ENCODE measurements at regions not wholly inside any gene's neighbourhood (a gene's known extent, or its start where the extent isn't known, plus 50 kb on each side); places are given as distances from the start of the nearest gene placed in this dataset.

DNA sequence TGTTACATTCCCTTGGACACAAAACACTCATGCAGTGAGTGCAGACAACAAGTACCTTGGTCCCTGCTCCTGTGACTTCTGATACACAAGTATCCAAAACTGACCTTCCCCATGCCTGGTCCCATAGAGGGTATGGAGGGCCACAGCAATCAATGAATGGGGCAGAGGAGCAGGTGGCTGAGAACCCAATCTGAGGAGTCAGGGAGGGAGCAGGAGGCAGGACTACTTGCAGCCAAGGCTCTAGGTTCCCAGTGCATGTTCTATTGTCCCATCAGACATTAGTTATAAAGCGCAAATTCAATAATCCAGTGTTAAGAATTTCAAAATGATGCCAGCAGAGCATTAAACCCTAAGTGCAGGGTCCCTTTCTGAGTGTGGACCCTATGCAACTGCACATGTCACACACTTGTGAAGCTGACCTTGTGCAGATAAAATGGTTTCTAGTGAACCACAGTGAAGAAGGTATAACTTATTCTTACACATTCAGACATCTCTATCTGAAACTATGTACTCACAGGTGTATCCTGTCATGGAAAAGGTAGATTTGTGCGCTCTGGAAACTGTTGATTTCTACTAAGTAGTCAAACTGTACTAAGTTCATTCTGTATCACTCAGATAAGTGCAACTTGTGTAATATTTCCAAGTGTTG is 107.3 kb upstream of the ABI3BP start:
- Histone ChIP-seq H3K4me1 (ENCODE audit: control insufficient read depth in 2 of 2, insufficient read depth in 2 of 2, low read length in 1 of 2) (no peaks in the 10 kb centered on the region), H3K27me3 (ENCODE audit: control insufficient read depth in 1 of 2, insufficient read depth in 2 of 2, low read length in 2 of 2) (no peaks in the 10 kb centered on the region), H3K27ac (ENCODE audit: low read depth in 2 of 2, low read length in 1 of 2) (no peak overlapping the region), H3K36me3 (ENCODE audit: control insufficient read depth in 2 of 2, insufficient read depth in 2 of 2, low read length in 1 of 2) (no peaks in the 10 kb centered on the region), H3K4me3 (ENCODE audit: low read depth in 1 of 2, low read length in 2 of 2) (no peak overlapping the region), H3K9me3 (ENCODE audit: control insufficient read depth in 2 of 2, insufficient read depth in 1 of 2, low read depth in 1 of 2, low read length in 1 of 2) (no peaks in the 10 kb centered on the region)
- 53 to 94% methylated on average over 2 of the region's 2 CpGs for WGBS, 2 donors

DNA sequence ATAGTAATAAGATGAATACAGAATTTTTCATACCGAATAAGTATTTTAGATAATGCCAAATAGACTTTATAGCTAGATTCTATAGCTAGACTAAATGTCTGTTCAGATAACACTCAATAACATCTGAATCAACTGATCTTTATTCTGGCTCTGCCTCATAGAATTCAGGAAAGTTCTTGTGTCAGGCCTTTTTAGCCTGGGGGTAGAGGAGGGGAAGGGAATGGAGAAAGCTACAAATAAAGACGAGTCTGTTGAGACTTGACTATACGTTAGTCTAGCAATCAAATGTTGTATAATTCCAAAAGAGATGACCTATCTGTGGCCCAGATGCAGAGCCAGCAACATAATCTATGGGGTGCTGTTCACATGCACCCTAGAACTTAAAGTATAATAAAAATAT is 106.6 kb upstream of the ABI3BP start:
- H3K4me3 ChIP-seq (ENCODE audit: low read depth in 1 of 2, low read length in 2 of 2), result no peak overlapping the region
- WGBS, 2 donors, result 64 to 69% methylated on average over 3 of the region's 3 CpGs

DNA sequence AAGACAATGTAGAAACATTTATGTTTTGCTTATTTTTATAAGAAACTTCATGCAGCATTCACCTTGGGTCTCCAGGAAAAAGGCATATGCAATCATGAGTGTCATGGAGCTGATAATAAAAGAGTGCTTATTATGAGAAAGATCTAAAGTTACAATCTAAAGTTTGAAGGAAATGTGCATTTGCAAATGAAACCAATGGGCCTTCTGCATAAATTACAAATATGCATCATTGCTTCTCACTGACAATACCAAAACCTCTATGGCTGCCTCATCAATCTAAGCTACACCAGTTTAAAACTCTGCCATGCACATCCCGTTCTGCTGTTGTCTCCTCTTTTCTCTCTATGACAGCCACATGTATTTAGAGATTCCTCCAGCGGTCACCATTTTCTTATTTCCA is 103.2 kb upstream of the ABI3BP start:
- WGBS, 2 donors, result 87 to 89% methylated on average over 2 of the region's 2 CpGs
- H3K4me1 ChIP-seq (ENCODE audit: control insufficient read depth in 2 of 2, insufficient read depth in 2 of 2, low read length in 1 of 2), result no peaks in the 10 kb centered on the region

More for the DNA sequence above, 106.6 kb upstream of the ABI3BP start:
- Histone ChIP-seq H3K9me3 (ENCODE audit: control insufficient read depth in 2 of 2, insufficient read depth in 1 of 2, low read depth in 1 of 2, low read length in 1 of 2) (no peaks in the 10 kb centered on the region), H3K36me3 (ENCODE audit: control insufficient read depth in 2 of 2, insufficient read depth in 2 of 2, low read length in 1 of 2) (no peaks in the 10 kb centered on the region), H3K27me3 (ENCODE audit: control insufficient read depth in 1 of 2, insufficient read depth in 2 of 2, low read length in 2 of 2) (no peaks in the 10 kb centered on the region), H3K27ac (ENCODE audit: low read depth in 2 of 2, low read length in 1 of 2) (no peak overlapping the region), H3K4me1 (ENCODE audit: control insufficient read depth in 2 of 2, insufficient read depth in 2 of 2, low read length in 1 of 2) (no peaks in the 10 kb centered on the region)

DNA sequence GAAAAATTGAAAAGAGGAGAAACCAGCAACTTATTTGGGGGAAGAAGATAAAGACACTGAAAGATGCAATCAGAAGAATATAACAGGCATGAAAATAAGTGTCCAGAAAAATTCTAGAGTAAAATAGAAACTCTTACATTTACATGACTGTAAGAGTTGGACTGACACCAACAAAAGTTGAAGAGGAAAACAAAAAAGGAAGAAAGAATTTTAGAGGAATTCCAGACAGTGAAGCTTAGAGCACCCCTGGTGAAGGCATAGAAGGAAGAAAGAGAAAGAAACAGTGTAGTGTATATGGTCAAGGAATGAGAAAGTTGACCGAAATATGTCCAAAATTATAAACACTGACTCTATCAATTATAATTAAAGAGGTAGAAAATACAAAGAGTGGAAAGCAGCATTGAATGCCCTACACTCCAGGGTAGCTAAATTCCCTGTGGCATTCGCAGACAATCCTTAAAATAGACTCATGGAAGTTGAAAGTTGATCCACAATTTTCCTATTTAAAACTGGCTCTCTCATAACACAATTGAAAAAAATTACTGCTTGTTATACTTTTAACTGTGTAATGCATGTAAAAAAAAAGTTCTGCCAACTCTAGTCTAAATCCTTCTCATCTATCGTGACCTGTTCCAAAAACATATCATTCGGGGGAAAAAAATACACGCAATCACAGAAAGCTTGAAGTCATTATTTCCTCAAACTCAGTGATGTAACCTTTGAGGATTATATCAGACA is 102.6 kb upstream of the ABI3BP start:
- 66 to 79% methylated on average over 5 of the region's 5 CpGs for WGBS, 2 donors
- Histone ChIP-seq H3K27me3 (ENCODE audit: control insufficient read depth in 1 of 2, insufficient read depth in 2 of 2, low read length in 2 of 2) (no peaks in the 10 kb centered on the region), H3K9me3 (ENCODE audit: control insufficient read depth in 2 of 2, insufficient read depth in 1 of 2, low read depth in 1 of 2, low read length in 1 of 2) (no peaks in the 10 kb centered on the region), H3K4me1 (ENCODE audit: control insufficient read depth in 2 of 2, insufficient read depth in 2 of 2, low read length in 1 of 2) (no peaks in the 10 kb centered on the region), H3K27ac (ENCODE audit: low read depth in 2 of 2, low read length in 1 of 2) (no peak overlapping the region), H3K36me3 (ENCODE audit: control insufficient read depth in 2 of 2, insufficient read depth in 2 of 2, low read length in 1 of 2) (no peaks in the 10 kb centered on the region), H3K4me3 (ENCODE audit: low read depth in 1 of 2, low read length in 2 of 2) (no peak overlapping the region)

More for the DNA sequence above, 103.2 kb upstream of the ABI3BP start:
- Histone ChIP-seq H3K27me3 (ENCODE audit: control insufficient read depth in 1 of 2, insufficient read depth in 2 of 2, low read length in 2 of 2) (no peaks in the 10 kb centered on the region), H3K4me3 (ENCODE audit: low read depth in 1 of 2, low read length in 2 of 2) (no peak overlapping the region), H3K27ac (ENCODE audit: low read depth in 2 of 2, low read length in 1 of 2) (no peak overlapping the region), H3K9me3 (ENCODE audit: control insufficient read depth in 2 of 2, insufficient read depth in 1 of 2, low read depth in 1 of 2, low read length in 1 of 2) (no peaks in the 10 kb centered on the region), H3K36me3 (ENCODE audit: control insufficient read depth in 2 of 2, insufficient read depth in 2 of 2, low read length in 1 of 2) (no peaks in the 10 kb centered on the region)

DNA sequence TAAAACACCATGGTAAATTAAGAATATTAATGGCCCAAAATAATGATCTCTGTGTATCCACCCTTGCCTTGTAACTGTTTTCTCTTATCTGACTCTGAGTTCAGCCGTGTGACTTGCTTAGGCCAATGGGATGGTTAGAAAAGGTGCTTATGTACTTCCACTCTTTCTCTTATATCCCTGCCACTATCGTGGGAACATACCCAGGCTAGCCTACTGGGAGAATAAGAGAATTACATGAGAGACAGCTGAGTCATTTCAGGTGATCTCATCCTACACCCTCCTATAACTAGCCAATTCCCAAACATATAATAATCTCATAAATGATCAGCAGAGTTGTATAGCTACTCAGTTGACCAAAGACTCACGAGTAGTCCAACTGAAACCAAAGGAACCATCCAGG is 98.3 kb upstream of the ABI3BP start:
- 75 to 84% methylated on average over 3 of the region's 3 CpGs for WGBS, 2 donors
- no peak overlapping the region for H3K27ac ChIP-seq (ENCODE audit: low read depth in 2 of 2, low read length in 1 of 2)
- H3K4me1 ChIP-seq (ENCODE audit: control insufficient read depth in 2 of 2, insufficient read depth in 2 of 2, low read length in 1 of 2), result no peaks in the 10 kb centered on the region
- no peak overlapping the region for H3K4me3 ChIP-seq (ENCODE audit: low read depth in 1 of 2, low read length in 2 of 2)
- no peaks in the 10 kb centered on the region for H3K9me3 ChIP-seq (ENCODE audit: control insufficient read depth in 2 of 2, insufficient read depth in 1 of 2, low read depth in 1 of 2, low read length in 1 of 2)
- H3K36me3 ChIP-seq (ENCODE audit: control insufficient read depth in 2 of 2, insufficient read depth in 2 of 2, low read length in 1 of 2), result no peaks in the 10 kb centered on the region
- H3K27me3 ChIP-seq (ENCODE audit: control insufficient read depth in 1 of 2, insufficient read depth in 2 of 2, low read length in 2 of 2), result no peaks in the 10 kb centered on the region

DNA sequence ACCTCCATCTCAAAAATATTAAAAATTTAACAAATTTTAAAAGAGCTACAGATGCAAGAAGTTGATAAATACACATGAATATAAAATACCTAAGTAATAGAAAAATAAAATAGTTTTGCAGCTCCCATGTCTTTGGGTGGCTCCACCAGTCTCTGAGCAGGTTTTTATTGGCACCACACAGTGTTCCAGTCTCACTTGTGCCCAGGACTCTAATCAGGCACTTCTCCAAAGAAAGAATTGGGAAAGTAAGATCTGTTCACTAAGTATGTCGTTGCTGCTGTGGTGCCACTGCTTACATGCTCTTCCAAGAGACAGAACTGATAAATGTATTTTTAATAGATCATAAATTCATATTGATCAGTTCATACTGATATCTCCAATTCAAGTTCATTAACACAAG is 92.5 kb upstream of the ABI3BP start:
- Histone ChIP-seq H3K4me3 (ENCODE audit: low read depth in 1 of 2, low read length in 2 of 2) (no peak overlapping the region), H3K4me1 (ENCODE audit: control insufficient read depth in 2 of 2, insufficient read depth in 2 of 2, low read length in 1 of 2) (no peaks in the 10 kb centered on the region), H3K9me3 (ENCODE audit: control insufficient read depth in 2 of 2, insufficient read depth in 1 of 2, low read depth in 1 of 2, low read length in 1 of 2) (no peaks in the 10 kb centered on the region), H3K36me3 (ENCODE audit: control insufficient read depth in 2 of 2, insufficient read depth in 2 of 2, low read length in 1 of 2) (no peaks in the 10 kb centered on the region), H3K27ac (ENCODE audit: low read depth in 2 of 2, low read length in 1 of 2) (no peak overlapping the region), H3K27me3 (ENCODE audit: control insufficient read depth in 1 of 2, insufficient read depth in 2 of 2, low read length in 2 of 2) (no peaks in the 10 kb centered on the region)
- WGBS, 2 donors, result 76 to 91% methylated on average over 1 of the region's 1 CpG

DNA sequence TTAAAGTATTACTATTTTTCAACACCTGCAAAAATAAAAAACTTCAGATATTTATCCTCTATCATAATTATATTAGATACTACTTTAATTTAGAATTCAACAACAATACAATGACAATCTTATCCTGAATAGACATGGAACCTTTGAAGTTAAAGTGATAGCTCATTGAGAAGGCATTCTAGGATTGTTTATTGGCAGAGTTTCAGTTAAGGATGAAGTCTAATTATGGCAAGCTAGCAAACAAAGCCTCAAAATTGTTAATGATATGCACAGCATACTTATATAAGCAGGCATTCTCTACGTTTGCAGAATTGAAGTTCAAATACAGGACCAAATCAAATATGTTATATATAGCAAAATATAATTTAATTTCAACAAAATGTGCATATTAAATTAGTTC is 91.2 kb upstream of the ABI3BP start:
- Histone ChIP-seq H3K9me3 (ENCODE audit: control insufficient read depth in 2 of 2, insufficient read depth in 1 of 2, low read depth in 1 of 2, low read length in 1 of 2) (no peaks in the 10 kb centered on the region), H3K27ac (ENCODE audit: low read depth in 2 of 2, low read length in 1 of 2) (no peak overlapping the region), H3K4me1 (ENCODE audit: control insufficient read depth in 2 of 2, insufficient read depth in 2 of 2, low read length in 1 of 2) (no peaks in the 10 kb centered on the region), H3K4me3 (ENCODE audit: low read depth in 1 of 2, low read length in 2 of 2) (no peak overlapping the region), H3K36me3 (ENCODE audit: control insufficient read depth in 2 of 2, insufficient read depth in 2 of 2, low read length in 1 of 2) (no peaks in the 10 kb centered on the region), H3K27me3 (ENCODE audit: control insufficient read depth in 1 of 2, insufficient read depth in 2 of 2, low read length in 2 of 2) (no peaks in the 10 kb centered on the region)
- 42 to 67% methylated on average over 1 of the region's 1 CpG for WGBS, 2 donors

DNA sequence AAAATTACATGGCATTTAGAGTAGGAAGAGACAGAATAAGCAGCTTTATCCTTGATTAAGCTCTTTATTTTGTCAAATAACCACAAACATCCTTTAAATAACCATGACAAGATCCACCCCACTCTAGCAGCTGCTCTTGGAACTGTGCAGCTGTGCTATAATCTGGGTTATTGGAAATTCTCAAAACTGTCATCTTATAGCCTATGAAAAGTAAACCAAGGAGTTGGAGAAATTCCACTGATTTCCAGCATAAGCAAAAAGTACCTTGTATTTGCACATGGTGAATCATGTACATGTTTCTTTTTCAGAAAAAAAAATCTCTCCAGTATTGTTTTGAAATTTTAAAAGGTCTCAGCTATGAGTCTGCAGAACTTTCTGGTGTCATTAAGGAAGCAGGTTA is 88.8 kb upstream of the ABI3BP start:
- no peak overlapping the region for H3K4me3 ChIP-seq (ENCODE audit: low read depth in 1 of 2, low read length in 2 of 2)
- no peak overlapping the region for H3K27ac ChIP-seq (ENCODE audit: low read depth in 2 of 2, low read length in 1 of 2)
- no peaks in the 10 kb centered on the region for H3K27me3 ChIP-seq (ENCODE audit: control insufficient read depth in 1 of 2, insufficient read depth in 2 of 2, low read length in 2 of 2)
- H3K36me3 ChIP-seq (ENCODE audit: control insufficient read depth in 2 of 2, insufficient read depth in 2 of 2, low read length in 1 of 2), result no peaks in the 10 kb centered on the region
- no peaks in the 10 kb centered on the region for H3K4me1 ChIP-seq (ENCODE audit: control insufficient read depth in 2 of 2, insufficient read depth in 2 of 2, low read length in 1 of 2)
- no peaks in the 10 kb centered on the region for H3K9me3 ChIP-seq (ENCODE audit: control insufficient read depth in 2 of 2, insufficient read depth in 1 of 2, low read depth in 1 of 2, low read length in 1 of 2)

DNA sequence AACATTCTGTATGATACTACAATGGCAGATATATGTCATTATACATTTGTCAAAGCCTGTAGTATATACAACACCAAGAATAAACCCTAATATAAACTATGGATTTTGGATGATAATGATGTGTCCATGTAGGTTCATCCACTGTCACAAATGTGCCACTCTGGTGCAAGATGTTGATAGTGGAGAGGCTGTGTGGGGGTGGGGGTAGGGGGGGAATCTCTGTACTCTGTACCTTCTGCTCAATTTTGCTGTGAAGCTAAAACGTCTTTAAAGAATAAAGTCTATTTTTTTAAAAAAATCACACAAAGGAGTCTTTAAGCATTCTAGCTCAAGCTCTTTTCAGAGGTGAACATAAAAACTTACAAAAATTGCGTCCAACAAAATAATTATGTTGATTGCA is 88.2 kb upstream of the ABI3BP start:
- Histone ChIP-seq H3K27me3 (ENCODE audit: control insufficient read depth in 1 of 2, insufficient read depth in 2 of 2, low read length in 2 of 2) (no peaks in the 10 kb centered on the region), H3K4me3 (ENCODE audit: low read depth in 1 of 2, low read length in 2 of 2) (no peak overlapping the region), H3K36me3 (ENCODE audit: control insufficient read depth in 2 of 2, insufficient read depth in 2 of 2, low read length in 1 of 2) (no peaks in the 10 kb centered on the region), H3K9me3 (ENCODE audit: control insufficient read depth in 2 of 2, insufficient read depth in 1 of 2, low read depth in 1 of 2, low read length in 1 of 2) (no peaks in the 10 kb centered on the region), H3K27ac (ENCODE audit: low read depth in 2 of 2, low read length in 1 of 2) (no peak overlapping the region), H3K4me1 (ENCODE audit: control insufficient read depth in 2 of 2, insufficient read depth in 2 of 2, low read length in 1 of 2) (no peaks in the 10 kb centered on the region)
- 60 to 68% methylated on average over 2 of the region's 2 CpGs for WGBS, 2 donors

All from esophagus (tissue), 2 donors.